Activated B cell treated with CpG ODN at 0.5 μM for 24 hours (primary cell): ENCODE measurements at regions not wholly inside any gene's neighbourhood (a gene's known extent, or its start where the extent isn't known, plus 50 kb on each side); places are given as distances from the start of the nearest gene placed in this dataset.
"Not testable (repeated sequence)": the region's sequence is repeated elsewhere in the genome, so short reads cannot be mapped to it uniquely, and the experiment has no call there.

Source experiments
- ATAC-seq: fragments of 200-7000 bp; cut with Tn5 transposase; one replicate; pipeline ENCODE4 v1.10.0; 2021; ENCODE audit warnings: low read depth, mild to moderate bottlenecking, moderate library complexity
- CTCF ChIA-PET: fragments of 350-600 bp; sonication (Branson Sonifier 250); formaldehyde crosslinking; loops from one replicate; lab custom pipeline; 2021; ENCODE audit warnings: antibody characterized with exemption; lab: Charles Lee
- POLR2A ChIA-PET: fragments of 350-600 bp; sonication (Branson Sonifier 250); formaldehyde crosslinking; loops from one replicate; lab custom pipeline; 2021; ENCODE audit warnings: antibody characterized with exemption; lab: Charles Lee
- DNase-seq: peaks from one replicate; pipeline ENCODE4 v3.0.0; 2022
- H3K27ac Mint-ChIP-seq: one replicate; pipeline ENCODE4 v1.8.0; 2020; ENCODE audit warnings: mixed read lengths
- H3K27me3 Mint-ChIP-seq: one replicate; pipeline ENCODE4 v1.8.0; 2021; ENCODE audit warnings: mixed read lengths
- H3K36me3 Mint-ChIP-seq: one replicate; pipeline ENCODE4 v1.8.0; 2021; ENCODE audit warnings: low read depth, mixed read lengths
- H3K4me1 Mint-ChIP-seq: one replicate; pipeline ENCODE4 v1.8.0; 2021; ENCODE audit warnings: mixed read lengths
- H3K4me3 Mint-ChIP-seq: one replicate; pipeline ENCODE4 v1.8.0; 2020; ENCODE audit warnings: mild to moderate bottlenecking, mixed read lengths
- H3K9me3 Mint-ChIP-seq: one replicate; pipeline ENCODE4 v1.8.0; 2020; ENCODE audit warnings: mixed read lengths
- CTCF ChIP-seq: fragments of 200-600 bp; IDR thresholded peaks from one replicate; pipeline ENCODE4 v1.8.0; 2022; ENCODE audit warnings: antibody characterized with exemption, mild to moderate bottlenecking
- intact Hi-C: fragments of 100-400 bp; cut with micrococcal nuclease; formaldehyde crosslinking; loops from one replicate; pipeline ENCODE4 v1.15.1; 2024

GRCh38 chr6:20274137-20274536 lies 61.9 kb upstream of the MBOAT1 start:
- Mint-ChIP-seq H3K4me1 (no peaks in the 10 kb centered on the region), H3K27me3 (peaks cover 17% of the 10 kb centered on the region), H3K36me3 (no peaks in the 10 kb centered on the region), H3K9me3 (no peaks in the 10 kb centered on the region), H3K4me3 (no peak overlapping the region), H3K27ac (no peak overlapping the region)
- POLR2A ChIA-PET: no interaction called here
- no peak for ATAC-seq
- CTCF ChIA-PET: no interaction called here
- DNase-seq: no peak
- intact Hi-C loops: no loop called here
- TF ChIP-seq CTCF: no peak

- DNase-seq, H3K9me3 Mint-ChIP-seq, H3K27ac Mint-ChIP-seq, H3K36me3 Mint-ChIP-seq, H3K4me1 Mint-ChIP-seq, CTCF ChIA-PET, ATAC-seq, POLR2A ChIA-PET, H3K4me3 Mint-ChIP-seq, intact Hi-C loops: not testable (repeated sequence)
- H3K27me3 Mint-ChIP-seq: peaks cover 29% of the 10 kb centered on the region
Measured at GRCh38 chr6:20275837-20276236, 63.6 kb upstream of the MBOAT1 start.

- intact Hi-C loops, CTCF ChIA-PET, H3K27ac Mint-ChIP-seq, DNase-seq, H3K4me1 Mint-ChIP-seq, H3K36me3 Mint-ChIP-seq, POLR2A ChIA-PET, H3K4me3 Mint-ChIP-seq, H3K9me3 Mint-ChIP-seq, ATAC-seq: not testable (repeated sequence)
- peaks cover 42% of the 10 kb centered on the region for H3K27me3 Mint-ChIP-seq
Measured at GRCh38 chr6:20277724-20278123, 65.5 kb upstream of the MBOAT1 start.

- no peak for TF ChIP-seq CTCF
- Mint-ChIP-seq H3K4me1 (no peaks in the 10 kb centered on the region), H3K27ac (no peak overlapping the region), H3K9me3 (peaks cover 16% of the 10 kb centered on the region), H3K4me3 (no peak overlapping the region), H3K36me3 (no peaks in the 10 kb centered on the region), H3K27me3 (peaks cover 51% of the 10 kb centered on the region)
- ChIA-PET CTCF (no interaction called here), POLR2A (no interaction called here)
- intact Hi-C loops: no loop called here
- no peak for DNase-seq
- no peak for ATAC-seq
Measured at GRCh38 chr6:20279051-20279450, 66.8 kb upstream of the MBOAT1 start.

GRCh38 chr6:20279608-20280287 lies 67.5 kb upstream of the MBOAT1 start:
- Mint-ChIP-seq H3K27me3 (peaks cover 56% of the 10 kb centered on the region), H3K4me3 (no peak overlapping the region), H3K36me3 (no peaks in the 10 kb centered on the region), H3K9me3 (peaks cover 22% of the 10 kb centered on the region), H3K27ac (no peak overlapping the region), H3K4me1 (no peaks in the 10 kb centered on the region)
- no peak for TF ChIP-seq CTCF
- intact Hi-C loops: no loop called here
- ATAC-seq: no peak
- no peak for DNase-seq
- CTCF ChIA-PET: no interaction called here
- POLR2A ChIA-PET: no interaction called here

- H3K9me3 Mint-ChIP-seq: peaks cover 22% of the 10 kb centered on the region
- H3K27me3 Mint-ChIP-seq: peaks cover 56% of the 10 kb centered on the region
- no peaks in the 10 kb centered on the region for H3K36me3 Mint-ChIP-seq
- intact Hi-C loops: no loop called here
- DNase-seq (no peak), ATAC-seq (no peak)
- ChIA-PET CTCF (no interaction called here), POLR2A (no interaction called here)
- H3K4me3 Mint-ChIP-seq: no peak overlapping the region
- TF ChIP-seq CTCF: no peak
- no peaks in the 10 kb centered on the region for H3K4me1 Mint-ChIP-seq
- H3K27ac Mint-ChIP-seq: no peak overlapping the region
Measured at GRCh38 chr6:20280288-20280621, 68.0 kb upstream of the MBOAT1 start.
